ENCODE measurements at regions not wholly inside any gene's neighbourhood (a gene's known extent, or its start where the extent isn't known, plus 50 kb on each side); places are given as distances from the start of the nearest gene placed in this dataset.

DNA sequence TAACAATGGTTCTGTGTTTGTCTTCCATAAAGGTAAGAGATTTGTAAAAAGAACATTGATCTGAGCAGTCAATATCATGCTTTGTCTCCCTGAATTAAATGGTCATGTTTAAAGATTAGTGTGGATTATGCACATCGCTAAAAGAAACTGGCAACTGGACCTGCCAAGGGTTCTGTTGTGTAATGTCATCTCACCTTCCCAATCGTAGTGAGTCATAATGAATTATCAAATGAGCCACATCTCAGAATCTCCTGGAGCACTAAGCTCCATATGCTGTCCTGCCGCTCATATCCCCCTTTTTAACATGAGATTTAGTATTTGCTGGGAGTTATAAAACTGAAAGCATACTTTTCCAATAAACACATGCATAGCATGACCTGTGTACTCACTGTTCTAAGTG, 187.0 kb upstream of the OPRM1 start:
- TF ChIP-seq CTCF (IDR thresholded peaks at IDR 0.05) (no peak), POLR2A (IDR thresholded peaks at IDR 0.05) (no peak)
